Activated naive CD4-positive, alpha-beta T cell treated with anti-CD3 and anti-CD28 coated beads, Interleukin-2, amount 10 ng/mL, durations not matched to agents 7 days and 5 days (primary cell): ENCODE measurements at regions not wholly inside any gene's neighbourhood (a gene's known extent, or its start where the extent isn't known, plus 50 kb on each side); places are given as distances from the start of the nearest gene placed in this dataset.

Experiments used
- CTCF ChIA-PET: fragments of 350-600 bp; sonication (Branson Sonifier 250); formaldehyde crosslinking; loops from one replicate; lab custom pipeline; 2021; ENCODE audit warnings: antibody characterized with exemption; lab: Charles Lee
- DNase-seq: peaks from one replicate; pipeline ENCODE4 v3.0.0-alpha.2; 2020
- H3K27ac Mint-ChIP-seq: one replicate; pipeline ENCODE4 v1.8.0; 2021; ENCODE audit warnings: mild to moderate bottlenecking, moderate library complexity, mixed read lengths
- H3K27me3 Mint-ChIP-seq: one replicate; pipeline ENCODE4 v1.8.0; 2021; ENCODE audit warnings: mild to moderate bottlenecking, mixed read lengths
- H3K36me3 Mint-ChIP-seq: one replicate; pipeline ENCODE4 v1.8.0; 2021; ENCODE audit warnings: mixed read lengths
- H3K4me1 Mint-ChIP-seq: one replicate; pipeline ENCODE4 v1.8.0; 2021; ENCODE audit warnings: mixed read lengths
- H3K4me3 Mint-ChIP-seq: one replicate; pipeline ENCODE4 v1.8.0; 2021; ENCODE audit warnings: mild to moderate bottlenecking, moderate library complexity, mixed read lengths
- H3K9me3 Mint-ChIP-seq: one replicate; pipeline ENCODE4 v1.8.0; 2021; ENCODE audit warnings: mixed read lengths

DNA sequence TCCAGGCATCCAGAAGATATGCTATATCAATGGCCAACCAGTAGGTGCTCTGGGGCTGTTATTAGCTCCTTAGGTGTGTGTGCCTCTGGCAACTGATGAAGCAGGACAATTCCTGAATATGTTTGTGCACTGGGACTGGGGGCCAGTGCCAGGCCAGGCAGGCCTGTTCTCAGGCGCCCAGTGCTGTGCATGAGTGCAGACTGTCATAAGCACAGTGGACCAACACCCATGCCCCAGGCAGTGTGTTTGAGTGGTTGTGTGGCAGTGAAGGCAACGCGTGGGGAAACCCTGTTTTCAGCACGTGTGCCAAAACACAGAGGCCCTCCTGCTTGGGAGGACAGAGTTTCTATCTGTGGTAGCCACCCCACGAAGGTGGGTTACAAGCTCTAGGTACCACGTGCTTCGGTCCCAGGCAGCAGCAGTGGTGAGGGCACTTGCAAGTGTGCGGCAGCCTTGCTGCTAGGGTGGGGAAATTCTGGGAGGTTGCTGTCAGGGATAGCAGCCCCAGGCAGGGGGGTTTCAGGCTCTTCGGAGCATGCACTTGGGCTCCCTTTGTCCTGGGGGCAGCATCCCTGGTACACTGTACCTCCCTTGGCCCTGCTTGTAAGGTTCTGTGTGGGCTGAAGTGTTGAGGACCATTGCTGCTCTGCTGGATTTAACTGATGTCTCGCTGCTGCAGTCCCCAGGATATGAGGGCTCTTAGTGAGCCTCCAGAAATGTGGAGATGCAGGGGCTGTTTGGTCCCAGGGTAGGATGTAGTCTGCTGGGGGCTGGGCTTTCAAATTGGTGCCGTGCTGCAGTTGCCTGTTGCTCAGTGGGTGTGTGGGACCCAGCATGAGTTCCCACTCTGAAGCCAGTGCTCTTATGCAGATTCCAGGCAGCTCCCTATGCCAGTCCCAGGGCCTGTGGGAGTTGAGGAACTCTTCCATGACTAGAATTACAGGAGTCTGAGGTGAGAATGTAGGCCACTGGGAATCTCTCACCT lies 280.9 kb downstream of the RPRM start:
- DNase-seq: no peak
- peaks cover 22% of the 10 kb centered on the region for H3K9me3 Mint-ChIP-seq
- H3K27ac Mint-ChIP-seq: no peak overlapping the region
- H3K4me1 Mint-ChIP-seq: no peaks in the 10 kb centered on the region
- H3K4me3 Mint-ChIP-seq: no peak overlapping the region
- H3K36me3 Mint-ChIP-seq: no peaks in the 10 kb centered on the region
- H3K27me3 Mint-ChIP-seq: no peaks in the 10 kb centered on the region
- CTCF ChIA-PET: interaction anchor here (0.6 kb wide), 1 partner anchor 12 kb away, joined by 3 read pairs; no protein-coding TSS in a partner anchor

DNA sequence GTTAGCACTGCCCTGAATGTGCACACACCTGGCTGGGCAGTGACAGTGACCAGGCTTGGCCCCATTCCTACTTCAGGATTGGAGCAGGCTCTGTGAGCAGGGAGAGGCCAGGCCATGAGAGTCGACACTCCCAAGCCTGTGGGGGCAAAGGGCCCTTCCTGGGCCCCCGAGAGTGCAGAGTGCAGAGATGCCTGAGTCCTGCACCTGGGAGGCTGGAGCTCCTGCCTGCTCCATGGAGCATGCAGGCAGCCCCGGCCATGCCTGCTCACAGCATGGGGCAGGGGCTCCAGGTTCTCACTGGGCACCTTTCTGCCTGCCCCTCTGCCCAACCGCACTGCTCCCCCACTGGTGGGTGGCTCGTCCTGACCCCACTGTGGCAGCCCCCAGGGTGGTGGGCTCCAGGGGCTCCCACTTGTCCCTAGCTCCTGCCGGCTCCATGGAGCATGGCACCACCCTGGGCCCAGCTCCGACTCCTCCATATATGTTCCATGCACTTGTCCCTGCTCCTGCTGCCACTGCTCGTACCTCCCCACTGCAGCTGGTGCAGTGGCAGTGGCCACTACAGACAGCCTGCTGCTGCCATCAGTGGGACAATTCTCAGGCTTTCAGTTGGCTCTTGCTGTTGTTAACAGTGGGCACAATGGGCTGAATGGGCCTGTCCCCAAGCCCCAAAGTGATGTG lies 282.0 kb downstream of the RPRM start:
- no peak overlapping the region for H3K4me3 Mint-ChIP-seq
- CTCF ChIA-PET: interaction anchor here (0.6 kb wide), 1 partner anchor 265 kb away, joined by 3 read pairs; no protein-coding TSS in a partner anchor
- H3K9me3 Mint-ChIP-seq: peaks cover 22% of the 10 kb centered on the region
- H3K4me1 Mint-ChIP-seq: no peaks in the 10 kb centered on the region
- no peak overlapping the region for H3K27ac Mint-ChIP-seq
- no peaks in the 10 kb centered on the region for H3K36me3 Mint-ChIP-seq
- no peak for DNase-seq
- H3K27me3 Mint-ChIP-seq: no peaks in the 10 kb centered on the region

DNA sequence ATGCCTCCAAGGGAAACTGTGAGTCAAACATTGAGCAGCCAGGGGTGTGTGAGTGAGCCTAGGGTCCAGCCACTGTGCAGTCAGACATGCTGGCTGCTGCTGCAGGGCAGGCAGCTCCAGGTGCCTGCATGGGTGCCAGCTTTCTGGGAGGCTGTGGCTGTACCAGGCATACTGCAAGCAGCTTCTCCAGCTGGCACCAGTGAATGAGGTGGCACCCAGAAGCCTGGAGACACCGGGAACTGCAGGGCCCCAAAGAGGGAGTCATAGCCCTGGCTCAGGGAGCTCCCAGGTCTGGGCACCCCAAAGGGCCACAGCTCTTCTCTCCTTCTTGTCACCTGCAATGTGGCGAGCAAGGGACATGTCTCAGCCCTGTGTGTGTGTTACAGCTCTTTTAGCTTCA lies 283.2 kb downstream of the RPRM start:
- Mint-ChIP-seq H3K27me3 (no peaks in the 10 kb centered on the region), H3K9me3 (peaks cover 22% of the 10 kb centered on the region), H3K36me3 (no peaks in the 10 kb centered on the region), H3K4me1 (no peaks in the 10 kb centered on the region), H3K4me3 (no peak overlapping the region), H3K27ac (no peak overlapping the region)
- no peak for DNase-seq
- CTCF ChIA-PET: no interaction called here

GRCh38 chr2:153189091-153189888 lies 289.3 kb downstream of the RPRM start:
- no peak overlapping the region for H3K4me3 Mint-ChIP-seq
- no peak overlapping the region for H3K27ac Mint-ChIP-seq
- DNase-seq: no peak
- CTCF ChIA-PET: no interaction called here
- no peaks in the 10 kb centered on the region for H3K27me3 Mint-ChIP-seq
- H3K4me1 Mint-ChIP-seq: no peaks in the 10 kb centered on the region
- peaks cover 4% of the 10 kb centered on the region for H3K9me3 Mint-ChIP-seq
- H3K36me3 Mint-ChIP-seq: no peaks in the 10 kb centered on the region

GRCh38 chr2:153179808-153180207 lies 298.8 kb downstream of the RPRM start:
- Mint-ChIP-seq H3K36me3 (no peaks in the 10 kb centered on the region), H3K9me3 (peaks cover 3% of the 10 kb centered on the region), H3K4me3 (no peak overlapping the region), H3K27ac (no peak overlapping the region), H3K4me1 (no peaks in the 10 kb centered on the region), H3K27me3 (no peaks in the 10 kb centered on the region)
- DNase-seq: no peak
- CTCF ChIA-PET: no interaction called here

- H3K27me3 Mint-ChIP-seq: no peaks in the 10 kb centered on the region
- H3K36me3 Mint-ChIP-seq: no peaks in the 10 kb centered on the region
- DNase-seq: no peak
- no peaks in the 10 kb centered on the region for H3K4me1 Mint-ChIP-seq
- CTCF ChIA-PET: no interaction called here
- H3K9me3 Mint-ChIP-seq: no peaks in the 10 kb centered on the region
- H3K4me3 Mint-ChIP-seq: no peak overlapping the region
- H3K27ac Mint-ChIP-seq: no peak overlapping the region
These were observed 309.0 kb downstream of the RPRM start for GRCh38 chr2:153169609-153170008.

DNA sequence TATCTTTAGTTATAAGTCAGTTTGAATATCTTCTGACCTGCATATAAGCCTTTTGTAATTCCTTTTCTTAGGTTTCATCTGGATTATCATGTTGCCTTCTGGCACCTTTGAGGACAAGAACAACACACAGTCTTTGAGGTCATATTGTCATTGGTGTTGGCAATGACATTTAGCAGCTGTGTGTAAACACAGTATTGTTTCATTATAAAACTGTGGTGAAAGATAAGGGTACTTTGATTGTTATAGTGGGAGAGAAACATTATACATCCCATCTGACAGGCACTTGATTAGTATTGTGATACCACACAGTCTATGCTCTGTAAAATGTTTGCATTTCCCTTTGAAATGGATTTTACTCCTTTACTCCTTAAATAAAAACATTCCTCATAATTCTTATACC lies 313.5 kb downstream of the RPRM start:
- Mint-ChIP-seq H3K9me3 (no peaks in the 10 kb centered on the region), H3K27me3 (no peaks in the 10 kb centered on the region), H3K4me1 (no peaks in the 10 kb centered on the region), H3K4me3 (no peak overlapping the region), H3K36me3 (no peaks in the 10 kb centered on the region), H3K27ac (no peak overlapping the region)
- no peak for DNase-seq
- CTCF ChIA-PET: no interaction called here

- CTCF ChIA-PET: interaction anchor here (0.6 kb wide), 1 partner anchor 316 kb away, joined by 3 read pairs; no protein-coding TSS in a partner anchor
- no peak for DNase-seq
- no peak overlapping the region for H3K27ac Mint-ChIP-seq
- H3K27me3 Mint-ChIP-seq: no peaks in the 10 kb centered on the region
- H3K4me1 Mint-ChIP-seq: no peaks in the 10 kb centered on the region
- no peaks in the 10 kb centered on the region for H3K9me3 Mint-ChIP-seq
- no peak overlapping the region for H3K4me3 Mint-ChIP-seq
- no peaks in the 10 kb centered on the region for H3K36me3 Mint-ChIP-seq
These were observed 315.5 kb downstream of the RPRM start for GRCh38 chr2:153163055-153163454.

GRCh38 chr2:153156743-153157142 lies 321.8 kb downstream of the RPRM start:
- Mint-ChIP-seq H3K4me3 (no peak overlapping the region), H3K36me3 (no peaks in the 10 kb centered on the region), H3K27me3 (no peaks in the 10 kb centered on the region), H3K27ac (no peak overlapping the region), H3K4me1 (no peaks in the 10 kb centered on the region), H3K9me3 (no peaks in the 10 kb centered on the region)
- DNase-seq: no peak
- CTCF ChIA-PET: no interaction called here

- Mint-ChIP-seq H3K27me3 (no peaks in the 10 kb centered on the region), H3K36me3 (no peaks in the 10 kb centered on the region), H3K4me1 (no peaks in the 10 kb centered on the region), H3K27ac (no peak overlapping the region), H3K4me3 (no peak overlapping the region), H3K9me3 (no peaks in the 10 kb centered on the region)
- no peak for DNase-seq
- CTCF ChIA-PET: no interaction called here
These were observed 326.5 kb downstream of the RPRM start for GRCh38 chr2:153152036-153152435.

DNA sequence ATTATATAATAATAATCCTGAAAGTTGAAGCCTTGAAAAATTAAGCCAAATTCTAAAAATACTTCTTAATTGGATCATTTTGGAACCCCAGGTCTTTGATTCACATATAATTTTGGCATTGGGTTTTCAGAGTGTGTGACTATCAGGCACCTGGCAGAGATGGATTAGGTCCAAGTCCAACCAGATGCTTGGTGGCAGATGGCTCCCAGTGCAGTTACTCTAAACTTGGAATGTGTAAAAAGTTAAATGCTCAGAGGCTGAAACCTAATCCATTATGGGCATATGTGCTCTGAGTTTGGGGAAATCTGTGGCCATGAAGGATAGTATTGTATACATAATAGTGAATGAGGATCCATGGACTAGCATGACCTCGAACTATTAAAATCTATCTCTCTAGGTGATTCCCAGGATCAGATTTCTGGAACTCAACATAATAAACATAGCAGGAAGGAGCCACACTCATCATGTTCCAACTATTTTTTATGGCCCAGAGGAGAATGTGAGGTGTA lies 333.0 kb downstream of the RPRM start:
- Mint-ChIP-seq H3K4me1 (no peaks in the 10 kb centered on the region), H3K27me3 (no peaks in the 10 kb centered on the region), H3K36me3 (no peaks in the 10 kb centered on the region), H3K27ac (no peak overlapping the region), H3K9me3 (no peaks in the 10 kb centered on the region), H3K4me3 (no peak overlapping the region)
- DNase-seq: no peak
- CTCF ChIA-PET: no interaction called here

GRCh38 chr2:153143540-153143939 lies 335.0 kb downstream of the RPRM start:
- Mint-ChIP-seq H3K27ac (no peak overlapping the region), H3K9me3 (no peaks in the 10 kb centered on the region), H3K4me1 (no peaks in the 10 kb centered on the region), H3K36me3 (no peaks in the 10 kb centered on the region), H3K27me3 (no peaks in the 10 kb centered on the region), H3K4me3 (no peak overlapping the region)
- CTCF ChIA-PET: no interaction called here
- DNase-seq: no peak

GRCh38 chr2:153140498-153140897 lies 338.1 kb downstream of the RPRM start:
- CTCF ChIA-PET: interaction anchor here (0.6 kb wide), 1 partner anchor 417 kb away, joined by 3 read pairs; no protein-coding TSS in a partner anchor
- Mint-ChIP-seq H3K9me3 (no peaks in the 10 kb centered on the region), H3K36me3 (no peaks in the 10 kb centered on the region), H3K27me3 (no peaks in the 10 kb centered on the region), H3K27ac (no peak overlapping the region), H3K4me3 (no peak overlapping the region), H3K4me1 (no peaks in the 10 kb centered on the region)
- DNase-seq: no peak
